ENCODE measurements at regions not wholly inside any gene's neighbourhood (a gene's known extent, or its start where the extent isn't known, plus 50 kb on each side); places are given as distances from the start of the nearest gene placed in this dataset.

GRCh38 chr5:122585371-122585770 is 189.5 kb upstream of the SNX2 start:
- no peak for TF ChIP-seq SP3 (tag by site-specific recombination; IDR thresholded peaks at IDR 0.05)
- TF ChIP-seq ZNF776 (tag by site-specific recombination; IDR thresholded peaks at IDR 0.05; ENCODE audit: borderline replicate concordance): no peak
- TF ChIP-seq ZNF274 (IDR thresholded peaks at IDR 0.05; ENCODE audit: low read length): no peak
- TF ChIP-seq ZNF274 (tag by site-specific recombination; IDR thresholded peaks at IDR 0.05; ENCODE audit: borderline replicate concordance): no peak
- TF ChIP-seq ZBTB17 (tag by site-specific recombination; IDR thresholded peaks at IDR 0.05): no peak
- no peak for TF ChIP-seq CTCF (tag by site-specific recombination; IDR thresholded peaks at IDR 0.05)
- TF ChIP-seq ZBTB11 (tag by site-specific recombination; conservative IDR thresholded peaks at IDR 0.05; ENCODE audit: low read depth): no peak
- TF ChIP-seq ZNF501 (tag by site-specific recombination; IDR thresholded peaks at IDR 0.05): no peak
- no peak for TF ChIP-seq REST (tag by site-specific recombination; IDR thresholded peaks at IDR 0.05)
- TF ChIP-seq ZBTB7A (tag by site-specific recombination; IDR thresholded peaks at IDR 0.05; ENCODE audit: low read depth): no peak
- no peak for TF ChIP-seq ZNF239 (tag by site-specific recombination; IDR thresholded peaks at IDR 0.05)
- TF ChIP-seq ZNF140 (tag by site-specific recombination; IDR thresholded peaks at IDR 0.05): no peak
- TF ChIP-seq ZBTB48 (tag by site-specific recombination; IDR thresholded peaks at IDR 0.05): no peak

Measured in HEK293 (cell line).